B cell (primary cell): ENCODE measurements at regions not wholly inside any gene's neighbourhood (a gene's known extent, or its start where the extent isn't known, plus 50 kb on each side); places are given as distances from the start of the nearest gene placed in this dataset.

ENCODE experiments used
- ATAC-seq: fragments of 200-7000 bp; cut with Tn5 transposase; one replicate; pipeline ENCODE4 v1.10.0; 2021; ENCODE audit warnings: low read depth, mild to moderate bottlenecking, moderate number of reproducible peaks, moderate library complexity
- CTCF ChIA-PET: fragments of 350-600 bp; sonication (Branson Sonifier 250); formaldehyde crosslinking; loops from one replicate; lab custom pipeline; 2021; ENCODE audit warnings: antibody characterized with exemption, inconsistent platforms; lab: Charles Lee
- POLR2A ChIA-PET: fragments of 350-600 bp; sonication (Branson Sonifier 250); formaldehyde crosslinking; loops from one replicate; lab custom pipeline; 2021; ENCODE audit warnings: antibody characterized with exemption; lab: Charles Lee
- DNase-seq: peaks from one replicate; pipeline ENCODE4 v3.0.0; 2013
- H2AFZ ChIP-seq: 2 replicates; pipeline ENCODE4 v1.6.1; 2012; ENCODE audit warnings: mild to moderate bottlenecking, low read depth, low read length; ENCODE audit not compliant: insufficient read depth, poor library complexity, severe bottlenecking
- H3K27ac ChIP-seq, 2 donors: 1 replicate in 1 of 2; 2 replicates in 1 of 2; pipeline ENCODE4 v1.5.1; 2012 to 2013; ENCODE audit warnings: low read length in 2 of 2, mild to moderate bottlenecking in 2 of 2, moderate library complexity in 1 of 2
- H3K27me3 ChIP-seq, 4 experiments: fragments of 200-600 bp in 1 of 4; sonication (generic) in 1 of 4; replicated peaks in 1 of 4; 1 replicate in 2 of 4; 2 replicates in 2 of 4; pipeline versions ENCODE4 v1.6.1 to v1.7.0; 2013 to 2016; ENCODE audit warnings: low read length in 3 of 4, mild to moderate bottlenecking in 2 of 4, mixed read lengths in 1 of 4, moderate library complexity in 1 of 4; ENCODE audit not compliant: insufficient read depth in 4 of 4, control insufficient read depth in 3 of 4; ENCODE audit errors: control extremely low read depth in 1 of 4
- H3K36me3 ChIP-seq, 2 experiments: replicated peaks in 1 of 2; 1 replicate in 1 of 2; 2 replicates in 1 of 2; pipeline versions ENCODE4 v1.6.1 to v1.7.1; 2013; ENCODE audit warnings: low read length in 1 of 2; ENCODE audit not compliant: insufficient read depth in 2 of 2, control insufficient read depth in 1 of 2; ENCODE audit errors: control extremely low read depth in 1 of 2, extremely low read depth in 1 of 2
- H3K4me1 ChIP-seq, 2 donors: fragments of 200-600 bp in 1 of 2; sonication (generic) in 1 of 2; 1 replicate in 1 of 2; 2 replicates in 1 of 2; pipeline versions ENCODE4 v1.5.1 to v1.6.1; 2013 to 2017; ENCODE audit warnings: low read length in 2 of 2; ENCODE audit not compliant: control insufficient read depth in 2 of 2, insufficient read depth in 2 of 2
- H3K4me2 ChIP-seq: replicated peaks from 2 replicates; pipeline ENCODE3; 2012; ENCODE audit warnings: mild to moderate bottlenecking, low read depth, low read length; ENCODE audit not compliant: poor library complexity, severe bottlenecking
- H3K4me3 ChIP-seq, 5 experiments: fragments of 200-600 bp in 1 of 5; sonication (generic) in 1 of 5; 1 replicate in 3 of 5; 2 replicates in 2 of 5; pipeline versions ENCODE4 v1.5.1 to v1.7.0; 2011 to 2016; ENCODE audit warnings: low read length in 4 of 5, mild to moderate bottlenecking in 4 of 5, low read depth in 2 of 5, control low read depth in 1 of 5, moderate library complexity in 1 of 5; ENCODE audit not compliant: insufficient read depth in 1 of 5; ENCODE audit errors: control extremely low read depth in 1 of 5, extremely low read depth in 1 of 5
- H3K79me2 ChIP-seq: fragments of 200-600 bp; sonication (generic); one replicate; pipeline ENCODE4 v1.6.0; 2016; ENCODE audit warnings: low read length; ENCODE audit not compliant: control insufficient read depth, insufficient read depth
- H3K9ac ChIP-seq: fragments of 200-600 bp; sonication (generic); 2 replicates; pipeline ENCODE4 v1.6.1; 2017; ENCODE audit warnings: mild to moderate bottlenecking, low read length, moderate library complexity
- H3K9me3 ChIP-seq, 3 donors: one replicate each; pipeline versions ENCODE4 v1.6.1 to v1.7.1; 2013; ENCODE audit warnings: low read length in 2 of 3; ENCODE audit not compliant: control insufficient read depth in 2 of 3, insufficient read depth in 1 of 3; ENCODE audit errors: control extremely low read depth in 1 of 3
- H4K20me1 ChIP-seq: 2 replicates; pipeline ENCODE4 v1.6.0; 2012; ENCODE audit warnings: mild to moderate bottlenecking, low read length; ENCODE audit not compliant: insufficient read depth, control insufficient read depth, poor library complexity, severe bottlenecking
- H3K27ac Mint-ChIP-seq: one replicate; pipeline ENCODE4 v1.8.0; 2021; ENCODE audit warnings: mixed read lengths
- H3K27me3 Mint-ChIP-seq: one replicate; pipeline ENCODE4 v1.8.0; 2021; ENCODE audit warnings: mixed read lengths
- H3K4me1 Mint-ChIP-seq: one replicate; pipeline ENCODE4 v1.8.0; 2021; ENCODE audit warnings: mixed read lengths
- H3K4me3 Mint-ChIP-seq: one replicate; pipeline ENCODE4 v1.8.0; 2021; ENCODE audit warnings: mixed read lengths
- H3K9me3 Mint-ChIP-seq: one replicate; pipeline ENCODE4 v1.8.0; 2022; ENCODE audit warnings: mixed read lengths; ENCODE audit not compliant: insufficient read depth
- EZH2 ChIP-seq: IDR thresholded peaks from 2 replicates; pipeline ENCODE4 v1.6.1; 2012; ENCODE audit warnings: borderline replicate concordance, low read depth, mild to moderate bottlenecking, moderate library complexity, low read length; ENCODE audit not compliant: insufficient read depth, poor library complexity, severe bottlenecking
- WGBS: methylation state at CpG from one replicate; pipeline ENCODE4 v1.1.5; 2013; ENCODE audit warnings: missing lambda C conversion rate; ENCODE audit not compliant: insufficient coverage; 5-methylcytosine and 5-hydroxymethylcytosine counted together
- intact Hi-C: fragments of 100-400 bp; cut with micrococcal nuclease; formaldehyde crosslinking; loops from one replicate; pipeline ENCODE4 v1.10.0; 2022
- TF ChIP-seq, protein P1 (sequence below): fragments of 200-600 bp; IDR thresholded peaks from one replicate; pipeline ENCODE4 v1.8.0; 2022; ENCODE audit warnings: antibody characterized with exemption, mild to moderate bottlenecking

DNA sequence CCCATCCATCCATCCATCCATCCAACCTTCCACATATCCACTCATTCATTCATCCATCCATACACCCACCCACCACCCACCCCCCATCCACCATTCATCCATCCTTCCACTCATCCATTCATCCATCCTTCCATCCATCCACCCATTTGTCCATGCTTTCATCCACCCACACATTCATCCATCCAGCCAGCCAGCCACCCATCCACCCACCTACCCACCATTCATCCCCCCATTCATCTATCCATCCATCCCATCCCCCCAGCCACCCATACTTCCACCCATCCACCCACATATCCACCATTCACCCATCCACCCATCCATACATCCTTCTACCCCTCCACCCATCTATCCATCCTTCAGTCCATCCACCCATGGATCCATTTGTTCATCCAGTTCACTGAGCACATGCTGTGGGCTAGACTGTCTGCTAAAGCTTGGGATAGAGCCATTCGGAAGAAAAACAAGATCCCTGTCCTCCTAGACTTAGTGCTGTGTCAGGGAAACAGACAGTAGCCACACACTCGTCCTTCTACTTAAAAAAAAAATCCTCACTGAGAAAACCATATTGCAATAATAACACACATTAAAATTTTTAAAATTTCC lies 377.5 kb downstream of the ADGRD1 start:
- ChIA-PET CTCF (no interaction called here), POLR2A (no interaction called here)
- Histone ChIP-seq H3K9me3 (peaks cover 0 to 10% (median 0%) of the 10 kb centered on the region in 3 donors), H2AFZ (no peak overlapping the region), H3K27me3 (no peaks in the 10 kb centered on the region), H4K20me1 (no peaks in the 10 kb centered on the region), H3K79me2 (no peaks in the 10 kb centered on the region), H3K4me2 (no peak overlapping the region), H3K27ac (no peak overlapping the region), H3K9ac (no peak overlapping the region), H3K4me1 (no peaks in the 10 kb centered on the region), H3K36me3 (no peaks in the 10 kb centered on the region), H3K4me3 (no peak overlapping the region)
- no CpG with 5 or more reads among the region's 2 CpGs for WGBS
- Mint-ChIP-seq H3K27me3 (peaks cover 22% of the 10 kb centered on the region), H3K4me3 (no peak overlapping the region), H3K27ac (no peak overlapping the region), H3K4me1 (no peaks in the 10 kb centered on the region), H3K9me3 (no peaks in the 10 kb centered on the region)
- TF ChIP-seq EZH2 = no peak
- TF ChIP-seq, protein P1, sequence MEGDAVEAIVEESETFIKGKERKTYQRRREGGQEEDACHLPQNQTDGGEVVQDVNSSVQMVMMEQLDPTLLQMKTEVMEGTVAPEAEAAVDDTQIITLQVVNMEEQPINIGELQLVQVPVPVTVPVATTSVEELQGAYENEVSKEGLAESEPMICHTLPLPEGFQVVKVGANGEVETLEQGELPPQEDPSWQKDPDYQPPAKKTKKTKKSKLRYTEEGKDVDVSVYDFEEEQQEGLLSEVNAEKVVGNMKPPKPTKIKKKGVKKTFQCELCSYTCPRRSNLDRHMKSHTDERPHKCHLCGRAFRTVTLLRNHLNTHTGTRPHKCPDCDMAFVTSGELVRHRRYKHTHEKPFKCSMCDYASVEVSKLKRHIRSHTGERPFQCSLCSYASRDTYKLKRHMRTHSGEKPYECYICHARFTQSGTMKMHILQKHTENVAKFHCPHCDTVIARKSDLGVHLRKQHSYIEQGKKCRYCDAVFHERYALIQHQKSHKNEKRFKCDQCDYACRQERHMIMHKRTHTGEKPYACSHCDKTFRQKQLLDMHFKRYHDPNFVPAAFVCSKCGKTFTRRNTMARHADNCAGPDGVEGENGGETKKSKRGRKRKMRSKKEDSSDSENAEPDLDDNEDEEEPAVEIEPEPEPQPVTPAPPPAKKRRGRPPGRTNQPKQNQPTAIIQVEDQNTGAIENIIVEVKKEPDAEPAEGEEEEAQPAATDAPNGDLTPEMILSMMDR = no peak
- no peak for ATAC-seq
- DNase-seq = no peak
- intact Hi-C loops = no loop called here

GRCh38 chr12:131332224-131332623 lies 378.5 kb downstream of the ADGRD1 start:
- H3K27me3 Mint-ChIP-seq = peaks cover 13% of the 10 kb centered on the region
- Histone ChIP-seq H2AFZ (no peak overlapping the region), H4K20me1 (no peaks in the 10 kb centered on the region), H3K9ac (no peak overlapping the region), H3K79me2 (no peaks in the 10 kb centered on the region), H3K4me3 (no peak overlapping the region), H3K27ac (no peak overlapping the region), H3K4me1 (no peaks in the 10 kb centered on the region), H3K9me3 (peaks cover 0 to 10% (median 0%) of the 10 kb centered on the region in 3 donors), H3K4me2 (no peak overlapping the region), H3K27me3 (no peaks in the 10 kb centered on the region), H3K36me3 (no peaks in the 10 kb centered on the region)
- H3K4me3 Mint-ChIP-seq = no peak overlapping the region
- DNase-seq (no peak), ATAC-seq (no peak)
- H3K4me1 Mint-ChIP-seq = no peaks in the 10 kb centered on the region
- 76% methylated on average over 10 of the region's 12 CpGs for WGBS
- intact Hi-C loops = no loop called here
- POLR2A ChIA-PET = no interaction called here
- H3K9me3 Mint-ChIP-seq = no peaks in the 10 kb centered on the region
- CTCF ChIA-PET = no interaction called here
- no peak overlapping the region for H3K27ac Mint-ChIP-seq
- TF ChIP-seq, protein P1 = no peak
- TF ChIP-seq EZH2 = no peak
